H1 (cell line): ENCODE measurements at regions not wholly inside any gene's neighbourhood (a gene's known extent, or its start where the extent isn't known, plus 50 kb on each side); places are given as distances from the start of the nearest gene placed in this dataset.

ENCODE experiments used
- ASH2L ChIP-seq: fragments of 200-600, 300-600 bp; sonication (generic); IDR thresholded peaks from one replicate; pipeline ENCODE4 v1.7.1; 2017; ENCODE audit warnings: low read length
- CREB1 ChIP-seq: IDR thresholded peaks from 2 replicates; pipeline ENCODE4 v1.6.1; 2012; ENCODE audit warnings: inconsistent platforms
- GABPA ChIP-seq: IDR thresholded peaks from 2 replicates; pipeline ENCODE4 v1.6.1; 2011; ENCODE audit warnings: mild to moderate bottlenecking, low read length, moderate library complexity, borderline replicate concordance; ENCODE audit not compliant: insufficient read depth
- RAD21 ChIP-seq, 2 experiments: IDR thresholded peaks in 1 of 2; conservative IDR thresholded peaks in 1 of 2; 2 replicates each; pipeline ENCODE4 v1.6.1; 2011; ENCODE audit warnings: low read depth in 2 of 2, low read length in 2 of 2, improper control_type of control experiment in 1 of 2, inconsistent platforms in 1 of 2, mild to moderate bottlenecking in 1 of 2, moderate library complexity in 1 of 2
- RXRA ChIP-seq: IDR thresholded peaks from 2 replicates; pipeline ENCODE4 v1.6.1; 2011; ENCODE audit warnings: low read depth, mild to moderate bottlenecking, low read length, moderate library complexity; ENCODE audit not compliant: insufficient read depth
- SIN3A ChIP-seq, 2 experiments: IDR thresholded peaks in 1 of 2; conservative IDR thresholded peaks in 1 of 2; 2 replicates each; pipeline ENCODE4 v1.6.1; 2011 to 2012; ENCODE audit warnings: low read length in 2 of 2, improper control_type of control experiment in 1 of 2, low read depth in 1 of 2, mild to moderate bottlenecking in 1 of 2
- TF ChIP-seq, protein P1 (sequence below): IDR thresholded peaks from 2 replicates; pipeline ENCODE4 v1.6.1; 2011; ENCODE audit warnings: low read length, improper control_type of control experiment
- TF ChIP-seq, protein P2 (sequence below), 3 experiments: IDR thresholded peaks; 1 replicate in 2 of 3; 2 replicates in 1 of 3; pipeline versions ENCODE4 v1.5.1 to v1.6.1; 2011; ENCODE audit warnings: low read length in 3 of 3, mild to moderate bottlenecking in 3 of 3, inconsistent platforms in 2 of 3, low read depth in 1 of 3, moderate library complexity in 1 of 3; ENCODE audit not compliant: insufficient read depth in 1 of 3; ENCODE audit errors: control extremely low read depth in 1 of 3
- TF ChIP-seq, protein P3 (sequence below): fragments of 300-600 bp; sonication (generic); IDR thresholded peaks from 2 replicates; pipeline ENCODE4 v1.7.1; 2012; ENCODE audit warnings: low read length, moderate library complexity, mild to moderate bottlenecking, inconsistent platforms; ENCODE audit not compliant: insufficient replicate concordance

DNA sequence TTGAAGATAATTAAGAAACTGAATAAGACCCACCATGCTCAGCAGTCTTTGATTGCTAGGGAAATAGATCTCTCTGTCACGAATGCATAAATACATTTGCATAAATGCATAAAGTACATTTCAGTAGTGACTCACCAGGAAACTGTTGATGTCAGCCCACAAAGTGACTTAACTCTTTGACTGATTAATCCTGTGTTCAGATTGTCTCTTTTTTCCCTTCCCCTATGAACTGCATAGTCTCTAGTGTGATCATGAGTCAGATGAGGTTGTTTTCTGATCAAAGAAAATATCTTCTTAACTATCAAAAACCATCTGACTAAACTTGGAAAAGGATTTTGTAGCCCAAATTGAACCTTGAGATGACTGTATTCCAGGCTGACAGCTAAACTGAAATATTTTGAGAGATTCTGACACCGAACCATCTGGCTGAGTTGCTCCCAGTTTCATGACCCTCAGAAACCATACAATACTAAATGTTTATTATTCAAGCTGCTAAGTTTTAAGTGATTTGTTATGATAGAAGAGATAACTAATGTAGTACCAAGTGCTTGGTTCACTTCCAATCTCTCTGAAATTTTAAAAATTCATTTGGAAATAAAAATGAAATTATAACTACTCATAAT is 1381.5 kb upstream of the AGA start:
- no peak for TF ChIP-seq RXRA
- TF ChIP-seq GABPA = no peak
- no peak for TF ChIP-seq RAD21 (IDR thresholded peaks at IDR 0.05 in 1 of 2, conservative IDR thresholded peaks at IDR 0.05 in 1 of 2; ENCODE audit: low read depth in 2 of 2, low read length in 2 of 2)
- TF ChIP-seq, protein P1, sequence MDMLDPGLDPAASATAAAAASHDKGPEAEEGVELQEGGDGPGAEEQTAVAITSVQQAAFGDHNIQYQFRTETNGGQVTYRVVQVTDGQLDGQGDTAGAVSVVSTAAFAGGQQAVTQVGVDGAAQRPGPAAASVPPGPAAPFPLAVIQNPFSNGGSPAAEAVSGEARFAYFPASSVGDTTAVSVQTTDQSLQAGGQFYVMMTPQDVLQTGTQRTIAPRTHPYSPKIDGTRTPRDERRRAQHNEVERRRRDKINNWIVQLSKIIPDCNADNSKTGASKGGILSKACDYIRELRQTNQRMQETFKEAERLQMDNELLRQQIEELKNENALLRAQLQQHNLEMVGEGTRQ = no peak
- no peak for TF ChIP-seq CREB1
- no peak for TF ChIP-seq ASH2L
- TF ChIP-seq, protein P2, sequence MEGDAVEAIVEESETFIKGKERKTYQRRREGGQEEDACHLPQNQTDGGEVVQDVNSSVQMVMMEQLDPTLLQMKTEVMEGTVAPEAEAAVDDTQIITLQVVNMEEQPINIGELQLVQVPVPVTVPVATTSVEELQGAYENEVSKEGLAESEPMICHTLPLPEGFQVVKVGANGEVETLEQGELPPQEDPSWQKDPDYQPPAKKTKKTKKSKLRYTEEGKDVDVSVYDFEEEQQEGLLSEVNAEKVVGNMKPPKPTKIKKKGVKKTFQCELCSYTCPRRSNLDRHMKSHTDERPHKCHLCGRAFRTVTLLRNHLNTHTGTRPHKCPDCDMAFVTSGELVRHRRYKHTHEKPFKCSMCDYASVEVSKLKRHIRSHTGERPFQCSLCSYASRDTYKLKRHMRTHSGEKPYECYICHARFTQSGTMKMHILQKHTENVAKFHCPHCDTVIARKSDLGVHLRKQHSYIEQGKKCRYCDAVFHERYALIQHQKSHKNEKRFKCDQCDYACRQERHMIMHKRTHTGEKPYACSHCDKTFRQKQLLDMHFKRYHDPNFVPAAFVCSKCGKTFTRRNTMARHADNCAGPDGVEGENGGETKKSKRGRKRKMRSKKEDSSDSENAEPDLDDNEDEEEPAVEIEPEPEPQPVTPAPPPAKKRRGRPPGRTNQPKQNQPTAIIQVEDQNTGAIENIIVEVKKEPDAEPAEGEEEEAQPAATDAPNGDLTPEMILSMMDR (IDR thresholded peaks at IDR 0.05; ENCODE audit: control extremely low read depth in 1 of 3, insufficient read depth in 1 of 3, low read depth in 1 of 3, low read length in 3 of 3) = no peak
- TF ChIP-seq, protein P3, sequence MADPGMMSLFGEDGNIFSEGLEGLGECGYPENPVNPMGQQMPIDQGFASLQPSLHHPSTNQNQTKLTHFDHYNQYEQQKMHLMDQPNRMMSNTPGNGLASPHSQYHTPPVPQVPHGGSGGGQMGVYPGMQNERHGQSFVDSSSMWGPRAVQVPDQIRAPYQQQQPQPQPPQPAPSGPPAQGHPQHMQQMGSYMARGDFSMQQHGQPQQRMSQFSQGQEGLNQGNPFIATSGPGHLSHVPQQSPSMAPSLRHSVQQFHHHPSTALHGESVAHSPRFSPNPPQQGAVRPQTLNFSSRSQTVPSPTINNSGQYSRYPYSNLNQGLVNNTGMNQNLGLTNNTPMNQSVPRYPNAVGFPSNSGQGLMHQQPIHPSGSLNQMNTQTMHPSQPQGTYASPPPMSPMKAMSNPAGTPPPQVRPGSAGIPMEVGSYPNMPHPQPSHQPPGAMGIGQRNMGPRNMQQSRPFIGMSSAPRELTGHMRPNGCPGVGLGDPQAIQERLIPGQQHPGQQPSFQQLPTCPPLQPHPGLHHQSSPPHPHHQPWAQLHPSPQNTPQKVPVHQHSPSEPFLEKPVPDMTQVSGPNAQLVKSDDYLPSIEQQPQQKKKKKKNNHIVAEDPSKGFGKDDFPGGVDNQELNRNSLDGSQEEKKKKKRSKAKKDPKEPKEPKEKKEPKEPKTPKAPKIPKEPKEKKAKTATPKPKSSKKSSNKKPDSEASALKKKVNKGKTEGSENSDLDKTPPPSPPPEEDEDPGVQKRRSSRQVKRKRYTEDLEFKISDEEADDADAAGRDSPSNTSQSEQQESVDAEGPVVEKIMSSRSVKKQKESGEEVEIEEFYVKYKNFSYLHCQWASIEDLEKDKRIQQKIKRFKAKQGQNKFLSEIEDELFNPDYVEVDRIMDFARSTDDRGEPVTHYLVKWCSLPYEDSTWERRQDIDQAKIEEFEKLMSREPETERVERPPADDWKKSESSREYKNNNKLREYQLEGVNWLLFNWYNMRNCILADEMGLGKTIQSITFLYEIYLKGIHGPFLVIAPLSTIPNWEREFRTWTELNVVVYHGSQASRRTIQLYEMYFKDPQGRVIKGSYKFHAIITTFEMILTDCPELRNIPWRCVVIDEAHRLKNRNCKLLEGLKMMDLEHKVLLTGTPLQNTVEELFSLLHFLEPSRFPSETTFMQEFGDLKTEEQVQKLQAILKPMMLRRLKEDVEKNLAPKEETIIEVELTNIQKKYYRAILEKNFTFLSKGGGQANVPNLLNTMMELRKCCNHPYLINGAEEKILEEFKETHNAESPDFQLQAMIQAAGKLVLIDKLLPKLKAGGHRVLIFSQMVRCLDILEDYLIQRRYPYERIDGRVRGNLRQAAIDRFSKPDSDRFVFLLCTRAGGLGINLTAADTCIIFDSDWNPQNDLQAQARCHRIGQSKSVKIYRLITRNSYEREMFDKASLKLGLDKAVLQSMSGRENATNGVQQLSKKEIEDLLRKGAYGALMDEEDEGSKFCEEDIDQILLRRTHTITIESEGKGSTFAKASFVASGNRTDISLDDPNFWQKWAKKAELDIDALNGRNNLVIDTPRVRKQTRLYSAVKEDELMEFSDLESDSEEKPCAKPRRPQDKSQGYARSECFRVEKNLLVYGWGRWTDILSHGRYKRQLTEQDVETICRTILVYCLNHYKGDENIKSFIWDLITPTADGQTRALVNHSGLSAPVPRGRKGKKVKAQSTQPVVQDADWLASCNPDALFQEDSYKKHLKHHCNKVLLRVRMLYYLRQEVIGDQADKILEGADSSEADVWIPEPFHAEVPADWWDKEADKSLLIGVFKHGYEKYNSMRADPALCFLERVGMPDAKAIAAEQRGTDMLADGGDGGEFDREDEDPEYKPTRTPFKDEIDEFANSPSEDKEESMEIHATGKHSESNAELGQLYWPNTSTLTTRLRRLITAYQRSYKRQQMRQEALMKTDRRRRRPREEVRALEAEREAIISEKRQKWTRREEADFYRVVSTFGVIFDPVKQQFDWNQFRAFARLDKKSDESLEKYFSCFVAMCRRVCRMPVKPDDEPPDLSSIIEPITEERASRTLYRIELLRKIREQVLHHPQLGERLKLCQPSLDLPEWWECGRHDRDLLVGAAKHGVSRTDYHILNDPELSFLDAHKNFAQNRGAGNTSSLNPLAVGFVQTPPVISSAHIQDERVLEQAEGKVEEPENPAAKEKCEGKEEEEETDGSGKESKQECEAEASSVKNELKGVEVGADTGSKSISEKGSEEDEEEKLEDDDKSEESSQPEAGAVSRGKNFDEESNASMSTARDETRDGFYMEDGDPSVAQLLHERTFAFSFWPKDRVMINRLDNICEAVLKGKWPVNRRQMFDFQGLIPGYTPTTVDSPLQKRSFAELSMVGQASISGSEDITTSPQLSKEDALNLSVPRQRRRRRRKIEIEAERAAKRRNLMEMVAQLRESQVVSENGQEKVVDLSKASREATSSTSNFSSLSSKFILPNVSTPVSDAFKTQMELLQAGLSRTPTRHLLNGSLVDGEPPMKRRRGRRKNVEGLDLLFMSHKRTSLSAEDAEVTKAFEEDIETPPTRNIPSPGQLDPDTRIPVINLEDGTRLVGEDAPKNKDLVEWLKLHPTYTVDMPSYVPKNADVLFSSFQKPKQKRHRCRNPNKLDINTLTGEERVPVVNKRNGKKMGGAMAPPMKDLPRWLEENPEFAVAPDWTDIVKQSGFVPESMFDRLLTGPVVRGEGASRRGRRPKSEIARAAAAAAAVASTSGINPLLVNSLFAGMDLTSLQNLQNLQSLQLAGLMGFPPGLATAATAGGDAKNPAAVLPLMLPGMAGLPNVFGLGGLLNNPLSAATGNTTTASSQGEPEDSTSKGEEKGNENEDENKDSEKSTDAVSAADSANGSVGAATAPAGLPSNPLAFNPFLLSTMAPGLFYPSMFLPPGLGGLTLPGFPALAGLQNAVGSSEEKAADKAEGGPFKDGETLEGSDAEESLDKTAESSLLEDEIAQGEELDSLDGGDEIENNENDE = no peak
- TF ChIP-seq SIN3A (conservative IDR thresholded peaks at IDR 0.05 in 1 of 2, IDR thresholded peaks at IDR 0.05 in 1 of 2; ENCODE audit: low read depth in 1 of 2, low read length in 2 of 2) = no peak
